ENCODE measurements at regions not wholly inside any gene's neighbourhood (a gene's known extent, or its start where the extent isn't known, plus 50 kb on each side); places are given as distances from the start of the nearest gene placed in this dataset.

DNA sequence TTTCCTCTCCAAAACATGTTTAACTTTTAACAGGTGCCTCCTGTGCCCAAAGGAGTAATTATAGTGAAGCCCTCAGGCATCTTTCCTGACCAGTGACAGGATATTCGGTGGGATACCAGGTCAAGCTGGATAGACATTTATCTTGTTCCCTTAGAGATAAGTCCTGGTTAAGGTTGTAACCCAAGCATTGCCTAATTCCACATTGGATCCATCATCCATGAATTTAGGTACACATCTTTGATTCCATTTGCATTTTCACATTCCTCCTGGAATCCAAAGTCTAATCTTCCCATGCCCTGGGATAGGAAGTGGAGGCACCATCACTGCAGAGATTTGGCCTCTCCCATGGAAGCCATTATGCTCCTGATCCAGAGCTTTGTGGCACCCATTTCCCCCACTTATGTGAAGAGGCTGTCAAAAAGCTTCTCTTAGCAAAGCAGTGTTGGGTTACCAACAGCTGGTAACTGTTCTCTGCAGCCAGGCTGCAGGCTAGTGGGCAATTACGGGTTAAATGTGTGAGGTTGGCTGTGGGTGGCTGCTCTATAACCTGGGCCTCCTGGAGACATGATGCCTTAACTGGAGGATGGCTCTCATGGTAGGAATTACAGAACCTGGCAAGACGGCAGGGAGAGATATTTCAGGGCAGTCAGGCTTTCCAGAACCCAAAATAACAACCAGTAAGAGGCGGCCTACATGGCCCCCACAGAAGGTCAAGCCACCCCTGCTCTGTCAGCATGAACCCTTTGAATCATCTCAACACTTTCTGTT, 96.9 kb upstream of the VGLL2 start:
- DNase-seq (ENCODE audit: low spot score), result no peak

DNA sequence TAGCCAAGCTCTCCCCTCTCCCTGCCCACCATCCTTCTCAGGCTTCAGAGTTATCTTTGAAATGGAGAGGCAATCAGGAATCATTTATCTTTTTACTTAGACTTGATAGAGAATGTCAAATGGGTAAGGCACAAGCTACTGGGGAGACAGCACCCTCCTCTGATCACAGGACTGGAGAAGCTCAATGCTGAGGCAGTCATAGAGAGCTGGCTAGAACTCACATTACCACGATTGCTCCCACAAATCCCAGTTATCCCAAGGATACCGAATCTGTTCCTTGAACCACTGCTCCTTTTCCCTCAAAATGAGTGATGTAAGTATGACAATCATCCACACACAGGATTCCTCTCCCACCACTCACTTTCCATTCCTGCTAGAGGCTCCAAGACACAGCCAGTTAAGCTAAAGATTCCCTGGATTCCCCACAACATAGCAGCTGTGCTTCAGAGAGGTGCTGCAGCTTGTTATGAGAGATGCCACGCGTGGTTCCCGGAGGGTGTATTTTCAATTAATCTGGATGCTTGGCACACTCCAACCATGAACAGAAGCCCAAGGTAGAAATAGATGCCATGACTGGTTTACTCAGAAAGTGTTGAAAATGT, 96.2 kb upstream of the VGLL2 start:
- DNase-seq (ENCODE audit: low spot score), result no peak

DNA sequence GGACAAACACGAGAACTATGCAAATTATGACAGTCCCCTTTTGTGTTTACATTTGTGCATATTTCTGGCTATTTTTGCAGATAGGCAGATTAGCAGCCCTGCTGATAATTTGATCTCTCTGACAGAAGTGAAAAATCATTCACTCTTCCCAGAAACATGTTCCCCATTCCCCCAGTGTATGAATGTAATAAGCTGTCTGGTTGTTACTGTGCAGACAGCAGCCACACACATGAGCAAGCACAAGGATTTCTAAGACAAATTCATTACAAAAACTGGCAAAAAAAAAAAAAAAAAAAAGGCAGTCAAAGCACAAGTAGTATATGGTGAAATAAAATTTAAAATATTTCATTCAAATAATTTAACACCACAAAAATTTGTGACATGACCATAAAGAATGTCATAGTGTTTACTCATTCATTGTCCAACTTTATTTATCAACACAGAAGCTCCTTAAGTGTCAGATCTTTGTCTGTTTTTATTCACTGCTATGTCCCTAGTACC, 95.5 kb upstream of the VGLL2 start:
- peak; percentile 7 for DNase-seq (ENCODE audit: low spot score)

DNA sequence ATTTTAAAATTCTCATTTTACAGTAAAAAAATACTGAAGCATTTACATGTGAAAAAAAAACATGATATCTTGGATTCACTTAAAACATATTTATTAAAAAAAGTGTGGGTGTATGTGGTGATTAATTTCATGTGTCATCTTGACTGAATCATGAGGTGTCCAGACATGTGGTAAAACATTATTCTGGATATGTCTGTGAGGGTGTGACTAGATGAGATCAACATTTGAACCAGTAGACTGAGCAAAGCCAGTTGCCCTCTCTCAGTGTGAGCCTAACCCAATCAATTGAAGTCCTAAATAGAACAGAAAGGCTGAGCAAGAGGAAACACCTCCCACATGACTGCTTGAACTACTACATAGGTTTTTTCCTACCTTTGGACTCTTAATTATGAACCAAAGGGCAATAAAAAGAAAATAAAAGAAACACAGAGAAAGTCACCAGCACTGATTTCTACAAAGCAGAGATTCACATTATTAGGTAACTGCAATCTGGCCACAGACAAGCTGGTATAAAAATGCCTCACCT, 90.5 kb upstream of the VGLL2 start:
- DNase-seq (ENCODE audit: low spot score), result no peak

DNA sequence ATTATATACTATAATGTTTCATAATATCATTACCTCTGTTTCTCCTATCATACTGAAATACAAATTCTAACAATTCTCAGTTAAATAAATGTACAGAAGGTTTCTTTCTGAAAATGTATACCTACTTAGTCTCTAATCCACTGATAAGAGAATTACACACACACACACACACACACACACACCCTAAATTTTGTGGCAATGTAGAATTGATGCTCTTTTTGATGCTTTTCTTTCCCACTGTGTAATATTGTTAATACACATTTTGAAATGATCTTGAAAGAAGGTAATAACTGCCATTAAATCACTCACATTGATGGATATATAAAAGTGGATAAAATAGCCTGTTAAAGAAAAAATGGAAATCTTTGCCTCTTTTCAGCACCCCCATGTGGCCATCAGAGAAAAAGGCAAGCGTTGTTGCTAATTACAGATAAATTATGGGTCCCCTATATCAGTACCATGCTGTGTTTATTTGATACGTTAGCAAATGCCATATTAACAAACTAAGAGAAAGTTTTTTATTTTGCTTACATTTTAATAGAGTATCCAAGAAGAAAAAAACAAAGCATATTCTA, 76.6 kb upstream of the VGLL2 start:
- DNase-seq (ENCODE audit: low spot score), result peak; percentile 9

DNA sequence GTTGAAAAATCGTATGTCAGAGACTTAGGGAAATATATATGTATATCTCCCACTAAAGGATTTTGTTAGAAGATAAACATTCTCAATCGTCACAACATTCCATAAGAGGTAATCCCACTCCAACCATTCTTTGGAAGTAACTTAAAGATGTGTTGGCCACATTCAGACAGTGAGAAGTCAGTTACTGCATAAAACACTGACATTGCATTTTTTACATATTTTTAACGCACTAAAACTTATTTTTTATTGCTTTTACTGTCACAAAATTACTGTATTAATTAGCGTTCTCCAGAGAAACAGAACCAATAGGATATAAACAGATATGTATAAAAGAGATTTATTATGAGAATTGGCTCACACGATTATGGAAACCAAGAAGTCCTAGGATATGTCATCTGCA, 74.3 kb upstream of the VGLL2 start:
- no peak for DNase-seq (ENCODE audit: low spot score)

DNA sequence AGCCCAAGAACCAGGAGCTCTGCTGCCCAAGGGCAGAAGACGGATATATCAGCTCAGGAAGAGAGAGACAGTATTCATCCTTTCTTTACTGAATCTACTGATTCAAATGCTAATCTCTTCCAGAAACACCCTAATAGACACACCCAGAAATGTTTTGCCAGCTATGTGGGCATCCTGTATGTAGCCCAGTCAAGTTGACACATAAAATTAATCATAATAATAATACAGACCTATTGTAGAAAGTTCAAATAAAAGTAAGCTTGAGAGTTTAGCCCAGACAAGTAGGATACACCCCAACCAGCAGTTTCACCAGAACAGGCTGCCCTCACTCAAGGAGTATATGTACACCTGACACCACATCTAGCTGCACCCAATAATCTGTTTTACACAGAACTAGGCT, 73.9 kb upstream of the VGLL2 start:
- no peak for DNase-seq (ENCODE audit: low spot score)

DNA sequence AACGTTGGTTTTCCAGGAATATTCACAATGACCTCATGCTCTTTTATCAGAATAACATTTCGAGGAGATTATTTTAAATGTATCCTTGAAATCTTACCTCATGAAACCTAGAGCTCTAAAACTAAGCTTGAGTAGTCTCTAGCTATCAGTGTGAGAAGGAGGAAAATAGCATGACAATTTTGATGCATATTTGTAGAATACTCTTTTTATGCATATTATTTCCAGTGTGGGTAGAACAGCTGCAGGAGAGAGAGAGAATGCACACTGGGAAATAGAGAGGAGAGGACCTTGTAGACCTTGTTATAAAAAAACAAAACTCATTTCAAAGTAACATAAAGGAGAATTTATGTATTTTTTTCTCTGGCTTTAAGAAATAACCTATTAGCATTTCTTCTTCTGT, 71.1 kb upstream of the VGLL2 start:
- no peak for DNase-seq (ENCODE audit: low spot score)

DNA sequence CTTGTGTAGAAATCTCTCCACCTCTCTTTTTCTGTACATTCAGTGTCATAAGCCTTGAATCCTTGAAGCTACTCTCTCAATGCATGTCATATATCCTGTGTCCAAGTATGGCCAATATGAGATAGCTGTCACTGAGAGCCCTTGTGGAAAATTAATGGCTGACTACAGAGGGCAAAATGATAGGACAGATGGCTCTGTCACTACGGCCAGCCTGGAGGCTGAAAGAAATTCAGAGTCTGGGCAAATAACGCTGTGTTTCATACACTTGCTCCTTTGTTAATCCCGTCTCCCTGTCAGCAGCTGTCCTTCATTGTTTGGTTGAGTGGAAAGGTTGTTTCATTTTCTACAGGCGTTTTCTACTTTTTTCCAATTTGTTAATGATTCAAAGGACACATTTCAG, 70.4 kb upstream of the VGLL2 start:
- DNase-seq (ENCODE audit: low spot score), result no peak

DNA sequence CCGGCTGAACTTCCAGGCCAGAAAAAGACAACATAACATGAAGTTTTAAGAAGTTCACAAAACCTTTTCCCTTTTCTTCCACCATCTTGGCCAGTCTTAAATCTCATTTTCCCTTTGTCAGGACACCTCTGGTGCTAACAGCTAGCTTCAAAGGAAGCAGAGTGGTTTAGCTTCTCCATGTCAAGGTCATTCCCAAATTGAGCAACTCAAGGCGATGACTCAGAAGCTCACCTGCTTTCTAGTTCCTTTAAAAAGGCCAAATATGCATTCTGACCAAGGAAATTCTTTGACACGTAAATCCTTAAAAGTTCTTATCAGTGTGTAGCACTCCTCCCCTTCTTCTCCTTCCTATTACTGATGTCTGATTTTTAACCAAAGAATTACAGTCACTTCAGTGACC, 69.6 kb upstream of the VGLL2 start:
- DNase-seq (ENCODE audit: low spot score), result no peak

DNA sequence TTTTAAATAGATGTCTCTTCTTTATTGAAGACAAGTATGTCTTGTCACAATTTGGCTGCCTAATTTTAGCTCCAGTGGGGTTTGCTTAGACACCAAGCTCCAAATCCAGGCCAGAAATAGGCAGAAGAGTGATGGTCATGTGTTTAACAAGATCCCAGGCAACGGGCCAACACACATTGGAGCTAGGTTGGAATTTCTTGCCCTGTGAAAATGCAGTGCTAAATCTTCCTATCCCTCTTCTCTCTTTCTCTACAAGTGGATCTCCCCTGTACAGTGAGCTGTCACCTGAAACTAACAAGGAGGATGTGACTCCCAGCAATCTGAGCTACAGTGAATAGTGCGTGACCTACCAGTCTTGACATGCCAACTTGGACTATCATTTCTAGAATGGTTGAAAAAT, 65.3 kb upstream of the VGLL2 start:
- no peak for DNase-seq (ENCODE audit: low spot score)

DNA sequence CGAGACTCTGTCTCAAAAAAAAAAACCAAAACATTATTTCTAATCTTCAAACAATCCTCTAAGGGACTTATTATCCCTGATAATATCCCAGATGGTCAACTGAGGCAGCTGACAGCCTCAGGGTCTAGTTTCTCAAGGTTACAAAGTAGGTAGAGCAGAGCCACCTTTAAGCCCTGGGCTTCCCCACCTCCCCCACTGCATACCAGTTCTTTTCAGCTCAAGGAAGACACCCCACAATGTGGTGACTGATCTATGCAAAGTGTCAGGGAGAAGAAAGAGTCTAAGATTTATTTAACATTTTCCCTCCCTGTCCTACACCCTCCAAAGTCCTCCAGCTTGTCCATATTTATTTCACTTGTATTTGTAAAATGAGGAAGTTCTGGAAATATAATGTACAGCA, 60.5 kb upstream of the VGLL2 start:
- DNase-seq (ENCODE audit: low spot score), result no peak

DNA sequence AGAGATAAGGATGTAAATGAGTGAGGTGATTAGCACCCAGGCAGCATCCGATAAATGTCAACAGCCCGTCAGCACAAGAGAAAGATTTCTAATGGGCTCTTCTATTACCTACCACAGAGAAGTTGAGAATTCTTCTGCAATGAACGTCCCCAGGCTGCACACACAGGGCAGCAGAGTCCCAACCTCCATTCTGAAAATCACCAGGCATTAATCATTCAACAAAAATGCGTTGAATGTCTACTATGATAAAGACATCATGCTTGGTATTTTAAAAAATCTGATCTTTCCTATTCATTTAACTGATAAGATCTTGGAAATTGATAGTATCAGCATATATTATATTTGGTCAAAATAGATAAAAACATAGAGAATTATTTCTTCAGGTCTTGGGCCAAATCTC, 59.5 kb upstream of the VGLL2 start:
- DNase-seq (ENCODE audit: low spot score), result no peak

DNA sequence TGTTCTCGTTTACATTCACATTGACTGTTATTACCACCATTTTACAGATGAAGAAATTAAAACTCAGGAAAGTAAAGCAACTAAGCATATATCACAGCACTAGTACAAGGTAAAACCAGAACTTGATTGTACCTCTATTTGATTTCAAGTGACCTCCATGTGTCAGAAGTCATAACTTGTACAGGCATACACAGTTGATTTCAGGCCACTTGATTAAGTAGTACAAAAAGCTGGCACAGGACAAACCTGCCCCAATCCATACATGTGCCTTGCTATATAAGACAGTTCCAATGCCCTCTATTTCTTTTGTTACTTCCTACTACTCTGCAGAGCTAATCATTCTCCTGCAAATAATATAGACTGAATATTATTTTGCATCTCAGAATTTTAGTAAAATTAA, 58.8 kb upstream of the VGLL2 start:
- no peak for DNase-seq (ENCODE audit: low spot score)

DNA sequence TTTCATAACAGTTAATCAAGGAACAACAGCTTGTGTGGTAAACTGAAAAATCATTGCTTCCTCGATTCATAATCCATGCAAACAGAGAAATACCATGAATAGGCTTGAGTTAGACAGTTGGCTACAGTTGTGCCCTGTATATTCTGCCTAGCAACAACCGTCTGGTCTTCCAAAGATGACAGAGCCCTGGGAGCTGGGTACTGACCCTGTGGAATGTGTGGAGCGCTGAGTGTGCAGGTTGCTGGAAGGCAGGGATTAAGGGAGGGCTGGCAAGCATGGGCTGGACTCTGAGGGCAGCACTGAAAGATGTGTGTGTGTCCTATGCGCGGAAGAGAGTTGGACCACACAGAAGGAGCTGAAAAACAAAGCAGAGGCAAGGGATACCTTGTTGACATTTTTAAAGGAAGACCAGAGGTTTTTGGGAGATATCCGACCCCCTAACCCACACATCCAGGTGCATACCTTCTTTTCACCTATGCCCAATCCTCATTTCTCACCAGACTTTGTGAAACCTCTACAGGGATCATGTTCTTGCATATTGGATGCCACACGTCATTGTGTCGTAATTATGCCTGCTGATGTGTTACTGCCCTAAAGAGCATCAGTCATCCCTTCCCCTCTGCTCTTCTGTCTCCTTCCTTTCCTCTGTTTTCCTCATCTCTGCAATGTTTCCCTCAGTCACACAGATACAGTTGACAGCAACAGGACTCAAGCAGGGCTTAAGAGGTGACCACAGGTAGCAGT, 58.2 kb upstream of the VGLL2 start:
- DNase-seq (ENCODE audit: low spot score), result no peak

DNA sequence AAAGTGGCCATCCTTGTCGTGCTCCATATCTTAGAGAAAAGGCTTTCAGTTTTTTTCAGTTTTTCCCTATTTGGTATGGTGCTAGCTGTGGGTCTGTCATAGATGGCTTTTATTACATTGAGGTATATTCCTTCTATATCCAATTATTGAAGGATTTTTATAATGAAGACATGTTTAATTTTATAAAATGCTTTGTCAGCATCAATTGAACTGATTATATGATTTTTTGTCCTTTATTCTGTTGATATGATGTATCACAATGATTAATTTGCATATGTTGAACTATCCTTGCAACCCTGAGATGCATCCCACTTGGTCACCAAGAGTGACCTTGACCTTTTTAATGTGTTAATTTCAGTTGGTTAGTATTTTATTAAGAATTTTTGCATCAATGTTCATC, 55.1 kb upstream of the VGLL2 start:
- DNase-seq (ENCODE audit: low spot score), result no peak

DNA sequence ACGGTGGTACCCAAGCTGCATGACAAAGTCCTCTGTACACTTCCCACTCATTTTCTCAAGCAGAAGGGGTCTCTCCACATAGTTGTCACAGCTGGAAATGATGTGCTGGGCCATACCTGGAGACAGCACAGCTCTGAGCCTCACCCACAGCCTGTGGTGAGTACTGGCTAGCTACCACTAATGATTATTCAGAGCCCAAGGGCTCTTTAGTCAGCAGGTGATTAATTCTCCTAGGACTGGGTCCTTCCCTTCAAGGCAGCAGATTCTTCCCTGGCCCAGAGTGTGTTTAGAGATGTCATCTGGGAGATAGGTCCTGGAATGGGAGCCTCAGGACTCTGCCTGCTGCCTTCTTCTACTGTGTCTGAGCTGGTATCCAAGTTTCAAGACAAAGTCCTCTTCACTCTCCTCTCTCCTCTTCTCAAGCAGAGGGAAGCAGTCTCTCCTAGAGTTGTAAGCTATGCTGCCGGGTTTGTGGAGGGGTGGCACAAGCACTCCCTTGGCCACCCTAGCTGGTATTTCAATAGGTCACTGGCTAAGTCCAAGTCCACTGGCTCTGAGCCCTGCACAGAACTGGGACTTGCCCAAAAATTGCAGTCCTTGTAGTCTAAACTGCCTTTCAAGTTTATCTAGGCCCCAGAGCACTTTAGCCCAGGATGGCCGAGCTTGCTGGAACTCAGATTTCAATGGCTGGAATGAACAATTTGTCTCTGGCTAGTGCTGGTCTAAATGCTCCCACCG, 49.8 kb upstream of the VGLL2 start:
- no peak for DNase-seq (ENCODE audit: low spot score)

All from LoVo (cell line).